ENCODE measurements at regions not wholly inside any gene's neighbourhood (a gene's known extent, or its start where the extent isn't known, plus 50 kb on each side); places are given as distances from the start of the nearest gene placed in this dataset.

- TF ChIP-seq EP300 (IDR thresholded peaks at IDR 0.05; ENCODE audit: borderline replicate concordance in 1 of 2, low read depth in 1 of 2, low read length in 1 of 2) (no peak), CTCF (IDR thresholded peaks at IDR 0.05) (no peak), CHD2 (IDR thresholded peaks at IDR 0.05; ENCODE audit: low read length, partially characterized antibody) (no peak), RAD21 (IDR thresholded peaks at IDR 0.05; ENCODE audit: low read length) (no peak), REST (IDR thresholded peaks at IDR 0.05; ENCODE audit: low read depth, low read length) (no peak), TCF12 (IDR thresholded peaks at IDR 0.05) (no peak), ZBTB33 (IDR thresholded peaks at IDR 0.05; ENCODE audit: borderline replicate concordance, low read depth) (no peak), SIN3A (IDR thresholded peaks at IDR 0.05; ENCODE audit: borderline replicate concordance, low read depth, low read length) (no peak)
Measured at GRCh38 chr12:115511305-115511704, 766.2 kb downstream of the MED13L start.

All from SK-N-SH (cell line).